Loucy (cell line): ENCODE measurements at regions not wholly inside any gene's neighbourhood (a gene's known extent, or its start where the extent isn't known, plus 50 kb on each side); places are given as distances from the start of the nearest gene placed in this dataset.

Experiments used
- H2AFZ ChIP-seq: fragments of 200-600 bp; sonication (generic); 2 replicates; pipeline ENCODE4 v1.6.0; 2016; ENCODE audit warnings: antibody characterized with exemption, mild to moderate bottlenecking, low read length, moderate library complexity
- H3F3A ChIP-seq: fragments of 200-600 bp; 2 replicates; pipeline ENCODE4 v1.6.0; 2016; ENCODE audit warnings: antibody characterized with exemption, low read depth, mild to moderate bottlenecking
- H3K27me3 ChIP-seq: fragments of 200-600 bp; sonication (generic); 2 replicates; pipeline ENCODE4 v1.6.1; 2014; ENCODE audit warnings: low read length, mild to moderate bottlenecking; ENCODE audit not compliant: insufficient read depth, poor library complexity, severe bottlenecking
- H3K36me3 ChIP-seq: fragments of 200-600 bp; sonication (generic); 2 replicates; pipeline ENCODE4 v1.6.1; 2016; ENCODE audit warnings: low read length; ENCODE audit not compliant: insufficient read depth
- H3K4me1 ChIP-seq: fragments of 200-600 bp; sonication (generic); 2 replicates; pipeline ENCODE4 v1.5.1; 2014; ENCODE audit warnings: low read length, mild to moderate bottlenecking; ENCODE audit not compliant: insufficient read depth, poor library complexity, severe bottlenecking
- H3K4me2 ChIP-seq: fragments of 200-600 bp; sonication (generic); 2 replicates; pipeline ENCODE4 v1.6.0; 2014; ENCODE audit warnings: antibody characterized with exemption, low read length, low read depth, mild to moderate bottlenecking; ENCODE audit not compliant: poor library complexity, severe bottlenecking
- H3K4me3 ChIP-seq: fragments of 200-600 bp; sonication (generic); 2 replicates; pipeline ENCODE4 v1.5.1; 2014; ENCODE audit warnings: low read length, mild to moderate bottlenecking, mixed read lengths; ENCODE audit not compliant: poor library complexity, severe bottlenecking
- H3K79me2 ChIP-seq: fragments of 200-600 bp; sonication (generic); 2 replicates; pipeline ENCODE4 v1.6.1; 2014; ENCODE audit warnings: low read length; ENCODE audit not compliant: insufficient read depth
- H3K9ac ChIP-seq: fragments of 200-600 bp; sonication (generic); 2 replicates; pipeline ENCODE4 v1.6.0; 2014; ENCODE audit warnings: mild to moderate bottlenecking, low read depth, low read length, moderate library complexity; ENCODE audit not compliant: poor library complexity, severe bottlenecking
- H3K9me2 ChIP-seq: fragments of 200-600 bp; sonication (generic); replicated peaks from 2 replicates; pipeline ENCODE4 v1.6.1; 2016; ENCODE audit warnings: low read depth, low read length, mixed read lengths
- H3K9me3 ChIP-seq: fragments of 200-600 bp; sonication (generic); 2 replicates; pipeline ENCODE4 v1.6.1; 2014; ENCODE audit warnings: mild to moderate bottlenecking, antibody characterized with exemption, low read length, low read depth; ENCODE audit not compliant: insufficient read depth
- H4K20me1 ChIP-seq: fragments of 200-600 bp; sonication (generic); 2 replicates; pipeline ENCODE4 v1.6.0; 2014; ENCODE audit warnings: antibody characterized with exemption, low read length, mild to moderate bottlenecking; ENCODE audit not compliant: insufficient read depth, poor library complexity, severe bottlenecking
- EZH2phosphoT487 ChIP-seq: fragments of 200-600 bp; IDR thresholded peaks from 2 replicates; pipeline ENCODE4 v1.6.1; 2018; ENCODE audit warnings: antibody characterized with exemption, mild to moderate bottlenecking, moderate library complexity, borderline replicate concordance
- TF ChIP-seq, protein P1 (sequence below): fragments of 200-600 bp; sonication (generic); conservative IDR thresholded peaks from 2 replicates; pipeline ENCODE4 v1.5.1; 2014; ENCODE audit warnings: mild to moderate bottlenecking, antibody characterized with exemption, low read length

- Histone ChIP-seq H3K9ac (no peak overlapping the region), H3F3A (no peaks in the 10 kb centered on the region), H2AFZ (no peak overlapping the region), H3K9me3 (no peaks in the 10 kb centered on the region), H3K9me2 (no peaks in the 10 kb centered on the region), H3K79me2 (no peaks in the 10 kb centered on the region), H3K4me1 (no peaks in the 10 kb centered on the region), H3K4me2 (no peak overlapping the region), H3K36me3 (no peaks in the 10 kb centered on the region), H3K4me3 (no peak overlapping the region), H3K27me3 (no peaks in the 10 kb centered on the region), H4K20me1 (no peaks in the 10 kb centered on the region)
- TF ChIP-seq, protein P1, sequence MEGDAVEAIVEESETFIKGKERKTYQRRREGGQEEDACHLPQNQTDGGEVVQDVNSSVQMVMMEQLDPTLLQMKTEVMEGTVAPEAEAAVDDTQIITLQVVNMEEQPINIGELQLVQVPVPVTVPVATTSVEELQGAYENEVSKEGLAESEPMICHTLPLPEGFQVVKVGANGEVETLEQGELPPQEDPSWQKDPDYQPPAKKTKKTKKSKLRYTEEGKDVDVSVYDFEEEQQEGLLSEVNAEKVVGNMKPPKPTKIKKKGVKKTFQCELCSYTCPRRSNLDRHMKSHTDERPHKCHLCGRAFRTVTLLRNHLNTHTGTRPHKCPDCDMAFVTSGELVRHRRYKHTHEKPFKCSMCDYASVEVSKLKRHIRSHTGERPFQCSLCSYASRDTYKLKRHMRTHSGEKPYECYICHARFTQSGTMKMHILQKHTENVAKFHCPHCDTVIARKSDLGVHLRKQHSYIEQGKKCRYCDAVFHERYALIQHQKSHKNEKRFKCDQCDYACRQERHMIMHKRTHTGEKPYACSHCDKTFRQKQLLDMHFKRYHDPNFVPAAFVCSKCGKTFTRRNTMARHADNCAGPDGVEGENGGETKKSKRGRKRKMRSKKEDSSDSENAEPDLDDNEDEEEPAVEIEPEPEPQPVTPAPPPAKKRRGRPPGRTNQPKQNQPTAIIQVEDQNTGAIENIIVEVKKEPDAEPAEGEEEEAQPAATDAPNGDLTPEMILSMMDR, result no peak
- no peak for TF ChIP-seq EZH2phosphoT487
Observed at GRCh38 chr2:196434217-196434616, 205.3 kb upstream of the CCDC150 start.

DNA sequence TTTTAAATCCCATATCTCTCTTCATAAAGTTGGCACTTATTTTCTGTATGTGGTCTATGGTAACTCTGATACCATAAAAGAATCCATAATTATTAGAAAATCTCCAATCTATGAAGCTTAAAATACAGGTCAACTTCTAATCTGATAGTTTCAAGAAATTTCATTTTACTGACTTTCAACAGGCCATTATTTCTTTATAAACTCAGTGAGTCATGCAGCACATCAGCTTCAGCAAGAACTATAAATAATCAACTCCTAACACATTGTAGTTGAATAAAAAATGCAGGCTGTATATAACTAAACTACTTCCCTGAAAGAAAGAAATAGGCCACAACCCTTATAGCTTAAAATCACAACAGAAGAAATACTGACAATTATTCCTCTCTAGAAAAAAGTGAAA, 204.3 kb upstream of the CCDC150 start:
- H3K9me3 ChIP-seq, result no peaks in the 10 kb centered on the region
- H3K4me2 ChIP-seq, result no peak overlapping the region
- H2AFZ ChIP-seq, result no peak overlapping the region
- H3K9ac ChIP-seq, result no peak overlapping the region
- H3K4me1 ChIP-seq, result no peaks in the 10 kb centered on the region
- no peaks in the 10 kb centered on the region for H3K9me2 ChIP-seq
- no peaks in the 10 kb centered on the region for H3K79me2 ChIP-seq
- no peaks in the 10 kb centered on the region for H3F3A ChIP-seq
- H4K20me1 ChIP-seq, result no peaks in the 10 kb centered on the region
- no peaks in the 10 kb centered on the region for H3K36me3 ChIP-seq
- no peaks in the 10 kb centered on the region for H3K27me3 ChIP-seq
- no peak for TF ChIP-seq EZH2phosphoT487
- TF ChIP-seq, protein P1, result no peak
- H3K4me3 ChIP-seq, result no peak overlapping the region

- TF ChIP-seq EZH2phosphoT487, result no peak
- TF ChIP-seq, protein P1, result no peak
- Histone ChIP-seq H3K9me2 (no peaks in the 10 kb centered on the region), H3K9ac (no peak overlapping the region), H3K4me3 (no peak overlapping the region), H3F3A (no peaks in the 10 kb centered on the region), H3K4me1 (no peaks in the 10 kb centered on the region), H2AFZ (no peak overlapping the region), H3K36me3 (no peaks in the 10 kb centered on the region), H3K4me2 (no peak overlapping the region), H3K79me2 (no peaks in the 10 kb centered on the region), H3K27me3 (no peaks in the 10 kb centered on the region), H4K20me1 (no peaks in the 10 kb centered on the region), H3K9me3 (no peaks in the 10 kb centered on the region)
Observed at GRCh38 chr2:196437626-196438025, 201.9 kb upstream of the CCDC150 start.
